Peyer's patch (tissue), 4 donors: ENCODE measurements at regions not wholly inside any gene's neighbourhood (a gene's known extent, or its start where the extent isn't known, plus 50 kb on each side); places are given as distances from the start of the nearest gene placed in this dataset.

Experiments used
- DNase-seq, 3 donors: peaks; one replicate each; pipeline ENCODE4 v3.0.0-alpha.2; 2017 to 2019
- H3K27ac ChIP-seq, 4 donors: fragments of 200-600 bp; sonication (generic); one replicate each; pipeline ENCODE4 v1.5.1; 2016 to 2019
- H3K27me3 ChIP-seq, 2 donors: fragments of 200-600 bp; sonication (generic); one replicate each; pipeline ENCODE4 v1.5.1; 2019
- H3K36me3 ChIP-seq, 3 donors: fragments of 200-600 bp; sonication (generic); one replicate each; pipeline ENCODE4 v1.5.1; 2016 to 2019
- H3K4me1 ChIP-seq, 4 donors: fragments of 200-600 bp; sonication (generic); one replicate each; pipeline ENCODE4 v1.5.1; 2016 to 2019
- H3K4me3 ChIP-seq, 4 donors: fragments of 200-600 bp; sonication (generic); 1 replicate in 3 of 4; 2 replicates in 1 of 4; pipeline ENCODE4 v1.5.1; 2016 to 2019; ENCODE audit warnings: mild to moderate bottlenecking in 1 of 4
- H3K9me3 ChIP-seq, 4 donors: fragments of 200-600 bp; sonication (generic); one replicate each; pipeline ENCODE4 v1.5.1; 2016 to 2019; ENCODE audit warnings: mild to moderate bottlenecking in 1 of 4
- POLR2A ChIP-seq, 2 donors: fragments of 450-650 bp; IDR thresholded peaks; one replicate each; pipeline ENCODE4 v1.5.1; 2017; ENCODE audit warnings: antibody characterized with exemption in 2 of 2, mild to moderate bottlenecking in 2 of 2, moderate library complexity in 2 of 2
- TF ChIP-seq, protein P1 (sequence below), 6 experiments: fragments of 450-650 bp in 4 of 6; fragments of 200-600 bp in 2 of 6; sonication (generic) in 1 of 6; IDR thresholded peaks; one replicate each; pipeline ENCODE4 v1.5.1; 2017 to 2019; ENCODE audit warnings: antibody characterized with exemption in 6 of 6, mild to moderate bottlenecking in 3 of 6, moderate library complexity in 1 of 6

GRCh38 chr6:149137594-149137993 is 179.9 kb upstream of the TAB2 start:
- H3K4me1 ChIP-seq, result no peaks in the 10 kb centered on the region
- DNase-seq, result peak in 1 of 3 donors; percentile 28
- TF ChIP-seq, protein P1, sequence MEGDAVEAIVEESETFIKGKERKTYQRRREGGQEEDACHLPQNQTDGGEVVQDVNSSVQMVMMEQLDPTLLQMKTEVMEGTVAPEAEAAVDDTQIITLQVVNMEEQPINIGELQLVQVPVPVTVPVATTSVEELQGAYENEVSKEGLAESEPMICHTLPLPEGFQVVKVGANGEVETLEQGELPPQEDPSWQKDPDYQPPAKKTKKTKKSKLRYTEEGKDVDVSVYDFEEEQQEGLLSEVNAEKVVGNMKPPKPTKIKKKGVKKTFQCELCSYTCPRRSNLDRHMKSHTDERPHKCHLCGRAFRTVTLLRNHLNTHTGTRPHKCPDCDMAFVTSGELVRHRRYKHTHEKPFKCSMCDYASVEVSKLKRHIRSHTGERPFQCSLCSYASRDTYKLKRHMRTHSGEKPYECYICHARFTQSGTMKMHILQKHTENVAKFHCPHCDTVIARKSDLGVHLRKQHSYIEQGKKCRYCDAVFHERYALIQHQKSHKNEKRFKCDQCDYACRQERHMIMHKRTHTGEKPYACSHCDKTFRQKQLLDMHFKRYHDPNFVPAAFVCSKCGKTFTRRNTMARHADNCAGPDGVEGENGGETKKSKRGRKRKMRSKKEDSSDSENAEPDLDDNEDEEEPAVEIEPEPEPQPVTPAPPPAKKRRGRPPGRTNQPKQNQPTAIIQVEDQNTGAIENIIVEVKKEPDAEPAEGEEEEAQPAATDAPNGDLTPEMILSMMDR (IDR thresholded peaks at IDR 0.05), result no peak
- TF ChIP-seq POLR2A (IDR thresholded peaks at IDR 0.05), result no peak
- H3K27ac ChIP-seq, result no peak overlapping the region
- H3K27me3 ChIP-seq, result no peaks in the 10 kb centered on the region
- no peak overlapping the region for H3K4me3 ChIP-seq
- H3K36me3 ChIP-seq, result no peaks in the 10 kb centered on the region
- H3K9me3 ChIP-seq, result no peaks in the 10 kb centered on the region

- TF ChIP-seq, protein P1 (IDR thresholded peaks at IDR 0.05), result no peak
- TF ChIP-seq POLR2A (IDR thresholded peaks at IDR 0.05), result no peak
- Histone ChIP-seq H3K4me1 (no peaks in the 10 kb centered on the region), H3K4me3 (no peak overlapping the region), H3K27me3 (no peaks in the 10 kb centered on the region), H3K9me3 (no peaks in the 10 kb centered on the region), H3K36me3 (no peaks in the 10 kb centered on the region), H3K27ac (no peak overlapping the region)
- peak in 1 of 3 donors; percentile 40 for DNase-seq
These were observed 179.4 kb upstream of the TAB2 start for GRCh38 chr6:149138089-149138488.

GRCh38 chr6:149138699-149139294 is 178.7 kb upstream of the TAB2 start:
- Histone ChIP-seq H3K4me3 (no peak overlapping the region), H3K36me3 (no peaks in the 10 kb centered on the region), H3K27me3 (no peaks in the 10 kb centered on the region), H3K27ac (no peak overlapping the region), H3K9me3 (no peaks in the 10 kb centered on the region), H3K4me1 (no peaks in the 10 kb centered on the region)
- peak in 1 of 3 donors; percentile 34 for DNase-seq
- no peak for TF ChIP-seq POLR2A (IDR thresholded peaks at IDR 0.05)
- TF ChIP-seq, protein P1 (IDR thresholded peaks at IDR 0.05), result no peak

- no peak for DNase-seq
- Histone ChIP-seq H3K9me3 (no peaks in the 10 kb centered on the region), H3K4me3 (no peak overlapping the region), H3K27ac (peak overlapping the region; percentile 38 to 73 (median 66)), H3K4me1 (no peaks in the 10 kb centered on the region), H3K36me3 (no peaks in the 10 kb centered on the region), H3K27me3 (no peaks in the 10 kb centered on the region)
- TF ChIP-seq POLR2A (IDR thresholded peaks at IDR 0.05), result no peak
- TF ChIP-seq, protein P1 (IDR thresholded peaks at IDR 0.05), result no peak
These were observed 177.8 kb upstream of the TAB2 start for GRCh38 chr6:149139782-149140136.

DNA sequence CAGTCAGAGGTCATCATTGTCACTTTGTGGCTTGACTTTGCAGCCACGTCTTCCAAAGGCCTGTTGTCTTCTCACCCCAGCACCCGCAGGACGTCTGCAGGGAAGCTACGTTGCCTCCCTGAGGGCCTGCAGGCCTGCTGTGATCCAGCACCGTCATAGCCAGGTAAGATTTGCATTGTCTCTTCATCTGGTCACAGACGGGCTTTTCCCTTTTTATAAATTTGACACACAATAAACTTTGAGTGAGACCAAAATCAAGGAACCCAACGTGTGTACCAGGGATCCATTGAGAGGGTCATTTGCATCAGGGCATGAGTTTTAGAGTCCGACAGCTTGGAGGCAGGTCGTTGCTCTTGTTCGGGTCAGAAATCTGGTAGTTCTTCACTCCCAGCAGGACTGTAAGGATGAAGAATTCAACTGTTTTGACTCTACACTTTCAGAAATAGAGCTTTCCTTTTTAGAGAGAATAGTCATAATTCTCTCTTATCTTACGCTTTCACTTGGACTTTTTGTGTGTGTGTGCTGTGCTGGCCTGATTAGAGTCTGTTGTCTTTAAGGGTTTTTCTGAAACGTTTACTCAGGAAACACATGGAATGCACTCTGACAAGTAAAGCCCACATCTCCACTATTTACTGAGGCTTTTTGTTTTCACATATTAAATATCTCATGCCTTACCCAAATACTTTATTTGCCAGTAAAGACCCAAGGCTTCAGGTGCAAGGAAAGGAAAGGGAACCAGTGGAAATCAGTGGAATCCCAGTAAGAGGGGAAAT is 177.2 kb upstream of the TAB2 start:
- H3K4me1 ChIP-seq, result no peaks in the 10 kb centered on the region
- H3K4me3 ChIP-seq, result no peak overlapping the region
- TF ChIP-seq, protein P1 (IDR thresholded peaks at IDR 0.05), result no peak
- TF ChIP-seq POLR2A (IDR thresholded peaks at IDR 0.05), result no peak
- DNase-seq, result peak in 1 of 3 donors; percentile 67
- peak overlapping the region; percentile 38 to 73 (median 66) for H3K27ac ChIP-seq
- no peaks in the 10 kb centered on the region for H3K9me3 ChIP-seq
- H3K36me3 ChIP-seq, result no peaks in the 10 kb centered on the region
- H3K27me3 ChIP-seq, result no peaks in the 10 kb centered on the region
